ENCODE measurements at regions not wholly inside any gene's neighbourhood (a gene's known extent, or its start where the extent isn't known, plus 50 kb on each side); places are given as distances from the start of the nearest gene placed in this dataset.

- H3K4me3 ChIP-seq (ENCODE audit: low read depth, low read length) = no peak overlapping the region
- TF ChIP-seq, protein P1, sequence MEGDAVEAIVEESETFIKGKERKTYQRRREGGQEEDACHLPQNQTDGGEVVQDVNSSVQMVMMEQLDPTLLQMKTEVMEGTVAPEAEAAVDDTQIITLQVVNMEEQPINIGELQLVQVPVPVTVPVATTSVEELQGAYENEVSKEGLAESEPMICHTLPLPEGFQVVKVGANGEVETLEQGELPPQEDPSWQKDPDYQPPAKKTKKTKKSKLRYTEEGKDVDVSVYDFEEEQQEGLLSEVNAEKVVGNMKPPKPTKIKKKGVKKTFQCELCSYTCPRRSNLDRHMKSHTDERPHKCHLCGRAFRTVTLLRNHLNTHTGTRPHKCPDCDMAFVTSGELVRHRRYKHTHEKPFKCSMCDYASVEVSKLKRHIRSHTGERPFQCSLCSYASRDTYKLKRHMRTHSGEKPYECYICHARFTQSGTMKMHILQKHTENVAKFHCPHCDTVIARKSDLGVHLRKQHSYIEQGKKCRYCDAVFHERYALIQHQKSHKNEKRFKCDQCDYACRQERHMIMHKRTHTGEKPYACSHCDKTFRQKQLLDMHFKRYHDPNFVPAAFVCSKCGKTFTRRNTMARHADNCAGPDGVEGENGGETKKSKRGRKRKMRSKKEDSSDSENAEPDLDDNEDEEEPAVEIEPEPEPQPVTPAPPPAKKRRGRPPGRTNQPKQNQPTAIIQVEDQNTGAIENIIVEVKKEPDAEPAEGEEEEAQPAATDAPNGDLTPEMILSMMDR (IDR thresholded peaks at IDR 0.05; ENCODE audit: low read depth, low read length) = no peak
Observed at GRCh38 chr1:4150262-4150661, 250.2 kb upstream of the C1orf174 start.

DNA sequence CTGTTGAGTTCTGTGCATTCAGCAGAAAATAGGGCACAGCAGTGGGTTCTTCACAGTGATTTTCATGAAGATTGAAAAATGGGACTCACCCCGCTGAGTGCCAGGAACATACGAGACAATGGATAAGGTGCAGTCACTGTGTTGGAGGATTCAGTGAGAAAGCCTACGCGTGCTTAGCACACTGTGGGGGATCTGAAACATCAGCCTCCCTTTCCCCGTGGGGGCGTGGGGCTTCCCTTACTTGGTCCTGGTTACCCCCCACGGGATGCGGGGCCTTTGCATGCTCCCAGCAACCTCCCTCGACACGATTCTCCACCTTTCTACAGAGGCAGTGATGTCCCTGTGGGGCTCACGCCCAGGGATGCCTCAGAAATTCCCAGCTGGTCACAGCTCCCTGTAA lies 252.2 kb upstream of the C1orf174 start:
- TF ChIP-seq, protein P1 (IDR thresholded peaks at IDR 0.05; ENCODE audit: low read depth, low read length) = no peak
- no peak overlapping the region for H3K4me3 ChIP-seq (ENCODE audit: low read depth, low read length)

- no peak overlapping the region for H3K4me3 ChIP-seq (ENCODE audit: low read depth, low read length)
- TF ChIP-seq, protein P1 (IDR thresholded peaks at IDR 0.05; ENCODE audit: low read depth, low read length) = no peak
Observed at GRCh38 chr1:4153571-4153970, 253.5 kb upstream of the C1orf174 start.

GRCh38 chr1:4156241-4156973 lies 256.3 kb upstream of the C1orf174 start:
- H3K4me3 ChIP-seq (ENCODE audit: low read depth, low read length) = no peak overlapping the region
- TF ChIP-seq, protein P1 (IDR thresholded peaks at IDR 0.05; ENCODE audit: low read depth, low read length) = no peak

DNA sequence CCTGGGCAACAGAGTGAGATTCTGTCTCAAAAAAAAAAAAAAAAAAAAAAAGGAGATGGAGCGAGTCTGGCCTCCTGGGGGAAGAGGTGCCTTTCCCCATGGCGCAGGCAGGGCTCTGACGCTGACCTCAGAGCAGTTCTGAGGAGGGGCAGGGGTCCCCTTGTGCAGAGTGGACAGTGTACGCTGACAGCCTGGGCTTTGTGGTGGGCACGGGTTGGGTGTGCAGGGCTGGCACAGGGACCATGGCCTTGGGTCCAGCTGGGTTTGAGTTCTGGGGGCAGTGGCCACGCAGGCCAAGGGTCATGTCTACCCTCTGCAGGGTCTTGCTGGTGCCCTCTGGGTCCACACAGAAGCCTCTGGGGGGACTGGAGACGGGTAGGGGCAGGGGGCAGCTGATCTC lies 260.1 kb upstream of the C1orf174 start:
- H3K4me3 ChIP-seq (ENCODE audit: low read depth, low read length) = no peak overlapping the region
- TF ChIP-seq, protein P1 (IDR thresholded peaks at IDR 0.05; ENCODE audit: low read depth, low read length) = no peak

DNA sequence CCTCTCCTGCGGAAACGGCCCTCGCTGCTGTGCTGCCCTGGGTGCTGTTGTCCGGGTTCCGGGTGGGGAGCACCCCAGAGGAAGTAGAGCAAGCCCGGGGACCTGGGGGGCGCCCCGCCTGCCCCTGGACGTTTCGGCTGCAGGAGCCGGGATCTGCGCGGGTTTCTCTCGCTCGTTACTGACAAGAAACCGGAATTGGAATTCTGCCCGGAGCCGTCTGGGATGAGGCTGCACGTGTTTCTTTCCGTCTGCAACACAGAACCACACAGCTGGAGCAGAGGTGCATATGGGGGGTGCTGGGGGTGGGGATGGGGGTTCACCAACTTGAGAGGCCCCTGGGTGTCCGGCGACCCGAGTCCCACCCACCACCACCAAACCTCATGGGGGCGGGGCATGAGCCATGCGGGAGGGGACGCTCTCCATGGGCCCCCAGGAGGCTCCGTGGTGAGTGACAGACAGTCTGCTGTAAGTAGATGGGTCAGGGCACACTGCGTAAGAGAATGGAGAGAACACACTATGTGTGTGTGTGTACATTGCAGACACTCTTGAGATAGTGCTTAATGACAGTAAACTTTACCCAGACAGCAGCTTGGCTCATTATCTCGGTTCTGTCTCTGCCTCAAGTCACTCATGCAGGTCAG lies 261.4 kb upstream of the C1orf174 start:
- TF ChIP-seq, protein P1 (IDR thresholded peaks at IDR 0.05; ENCODE audit: low read depth, low read length) = no peak
- no peak overlapping the region for H3K4me3 ChIP-seq (ENCODE audit: low read depth, low read length)

GRCh38 chr1:4164965-4165364 lies 264.9 kb upstream of the C1orf174 start:
- H3K4me3 ChIP-seq (ENCODE audit: low read depth, low read length) = no peak overlapping the region
- TF ChIP-seq, protein P1 (IDR thresholded peaks at IDR 0.05; ENCODE audit: low read depth, low read length) = no peak
